ENCODE measurements at regions not wholly inside any gene's neighbourhood (a gene's known extent, or its start where the extent isn't known, plus 50 kb on each side); places are given as distances from the start of the nearest gene placed in this dataset.

GRCh38 chr13:80126389-80127068 is 214.4 kb downstream of the SPRY2 start:
- Histone ChIP-seq H3K27me3 (ENCODE audit: insufficient read depth) (no peaks in the 10 kb centered on the region), H3K27ac (ENCODE audit: low read depth) (no peak overlapping the region), H3K4me1 (ENCODE audit: insufficient read depth) (peaks cover 24% of the 10 kb centered on the region), H3F3A (replicated peaks; ENCODE audit: low read depth) (no peaks in the 10 kb centered on the region), H3K9me2 (ENCODE audit: insufficient read depth) (no peaks in the 10 kb centered on the region), H3K4me3 (no peak overlapping the region), H4K20me1 (replicated peaks; ENCODE audit: insufficient read depth) (no peaks in the 10 kb centered on the region), H2AFZ (no peak overlapping the region), H3K79me2 (replicated peaks; ENCODE audit: insufficient read depth) (no peaks in the 10 kb centered on the region), H3K4me2 (no peak overlapping the region), H3K36me3 (ENCODE audit: insufficient read depth) (no peaks in the 10 kb centered on the region)
- TF ChIP-seq, protein P1, sequence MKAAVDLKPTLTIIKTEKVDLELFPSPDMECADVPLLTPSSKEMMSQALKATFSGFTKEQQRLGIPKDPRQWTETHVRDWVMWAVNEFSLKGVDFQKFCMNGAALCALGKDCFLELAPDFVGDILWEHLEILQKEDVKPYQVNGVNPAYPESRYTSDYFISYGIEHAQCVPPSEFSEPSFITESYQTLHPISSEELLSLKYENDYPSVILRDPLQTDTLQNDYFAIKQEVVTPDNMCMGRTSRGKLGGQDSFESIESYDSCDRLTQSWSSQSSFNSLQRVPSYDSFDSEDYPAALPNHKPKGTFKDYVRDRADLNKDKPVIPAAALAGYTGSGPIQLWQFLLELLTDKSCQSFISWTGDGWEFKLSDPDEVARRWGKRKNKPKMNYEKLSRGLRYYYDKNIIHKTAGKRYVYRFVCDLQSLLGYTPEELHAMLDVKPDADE (IDR thresholded peaks at IDR 0.05) = no peak
- TF ChIP-seq ZNF462 (CRISPR knock-in tag; IDR thresholded peaks at IDR 0.05) = no peak
- no peak for TF ChIP-seq JUNB (IDR thresholded peaks at IDR 0.05; ENCODE audit: unreplicated experiment)
- TF ChIP-seq ZNF331 (CRISPR knock-in tag; IDR thresholded peaks at IDR 0.05; ENCODE audit: low read depth) = no peak
- no peak for TF ChIP-seq CREB1 (CRISPR knock-in tag; IDR thresholded peaks at IDR 0.05; ENCODE audit: low read depth)
- no peak for TF ChIP-seq ZNF114 (CRISPR knock-in tag; IDR thresholded peaks at IDR 0.05)
- TF ChIP-seq POLR2AphosphoS5 (IDR thresholded peaks at IDR 0.05; ENCODE audit: low read depth) = no peak
- TF ChIP-seq STAT1 (IDR thresholded peaks at IDR 0.05; ENCODE audit: unreplicated experiment) = no peak
- no peak for TF ChIP-seq EZH2phosphoT487 (IDR thresholded peaks at IDR 0.05; ENCODE audit: unreplicated experiment)
- TF ChIP-seq EZH2 (IDR thresholded peaks at IDR 0.05; ENCODE audit: low read depth, unreplicated experiment) = no peak
- TF ChIP-seq, protein P2, sequence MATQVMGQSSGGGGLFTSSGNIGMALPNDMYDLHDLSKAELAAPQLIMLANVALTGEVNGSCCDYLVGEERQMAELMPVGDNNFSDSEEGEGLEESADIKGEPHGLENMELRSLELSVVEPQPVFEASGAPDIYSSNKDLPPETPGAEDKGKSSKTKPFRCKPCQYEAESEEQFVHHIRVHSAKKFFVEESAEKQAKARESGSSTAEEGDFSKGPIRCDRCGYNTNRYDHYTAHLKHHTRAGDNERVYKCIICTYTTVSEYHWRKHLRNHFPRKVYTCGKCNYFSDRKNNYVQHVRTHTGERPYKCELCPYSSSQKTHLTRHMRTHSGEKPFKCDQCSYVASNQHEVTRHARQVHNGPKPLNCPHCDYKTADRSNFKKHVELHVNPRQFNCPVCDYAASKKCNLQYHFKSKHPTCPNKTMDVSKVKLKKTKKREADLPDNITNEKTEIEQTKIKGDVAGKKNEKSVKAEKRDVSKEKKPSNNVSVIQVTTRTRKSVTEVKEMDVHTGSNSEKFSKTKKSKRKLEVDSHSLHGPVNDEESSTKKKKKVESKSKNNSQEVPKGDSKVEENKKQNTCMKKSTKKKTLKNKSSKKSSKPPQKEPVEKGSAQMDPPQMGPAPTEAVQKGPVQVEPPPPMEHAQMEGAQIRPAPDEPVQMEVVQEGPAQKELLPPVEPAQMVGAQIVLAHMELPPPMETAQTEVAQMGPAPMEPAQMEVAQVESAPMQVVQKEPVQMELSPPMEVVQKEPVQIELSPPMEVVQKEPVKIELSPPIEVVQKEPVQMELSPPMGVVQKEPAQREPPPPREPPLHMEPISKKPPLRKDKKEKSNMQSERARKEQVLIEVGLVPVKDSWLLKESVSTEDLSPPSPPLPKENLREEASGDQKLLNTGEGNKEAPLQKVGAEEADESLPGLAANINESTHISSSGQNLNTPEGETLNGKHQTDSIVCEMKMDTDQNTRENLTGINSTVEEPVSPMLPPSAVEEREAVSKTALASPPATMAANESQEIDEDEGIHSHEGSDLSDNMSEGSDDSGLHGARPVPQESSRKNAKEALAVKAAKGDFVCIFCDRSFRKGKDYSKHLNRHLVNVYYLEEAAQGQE (IDR thresholded peaks at IDR 0.05; ENCODE audit: unreplicated experiment) = no peak
- no peak for TF ChIP-seq NANOG (IDR thresholded peaks at IDR 0.05; ENCODE audit: borderline replicate concordance)
- TF ChIP-seq, protein P3, sequence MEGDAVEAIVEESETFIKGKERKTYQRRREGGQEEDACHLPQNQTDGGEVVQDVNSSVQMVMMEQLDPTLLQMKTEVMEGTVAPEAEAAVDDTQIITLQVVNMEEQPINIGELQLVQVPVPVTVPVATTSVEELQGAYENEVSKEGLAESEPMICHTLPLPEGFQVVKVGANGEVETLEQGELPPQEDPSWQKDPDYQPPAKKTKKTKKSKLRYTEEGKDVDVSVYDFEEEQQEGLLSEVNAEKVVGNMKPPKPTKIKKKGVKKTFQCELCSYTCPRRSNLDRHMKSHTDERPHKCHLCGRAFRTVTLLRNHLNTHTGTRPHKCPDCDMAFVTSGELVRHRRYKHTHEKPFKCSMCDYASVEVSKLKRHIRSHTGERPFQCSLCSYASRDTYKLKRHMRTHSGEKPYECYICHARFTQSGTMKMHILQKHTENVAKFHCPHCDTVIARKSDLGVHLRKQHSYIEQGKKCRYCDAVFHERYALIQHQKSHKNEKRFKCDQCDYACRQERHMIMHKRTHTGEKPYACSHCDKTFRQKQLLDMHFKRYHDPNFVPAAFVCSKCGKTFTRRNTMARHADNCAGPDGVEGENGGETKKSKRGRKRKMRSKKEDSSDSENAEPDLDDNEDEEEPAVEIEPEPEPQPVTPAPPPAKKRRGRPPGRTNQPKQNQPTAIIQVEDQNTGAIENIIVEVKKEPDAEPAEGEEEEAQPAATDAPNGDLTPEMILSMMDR (conservative IDR thresholded peaks at IDR 0.05; ENCODE audit: low read depth in 2 of 2) = no peak
- H3K4me3 Mint-ChIP-seq = no peak overlapping the region
- H3K36me3 Mint-ChIP-seq (ENCODE audit: low read depth) = no peaks in the 10 kb centered on the region
- peaks cover 23% of the 10 kb centered on the region for H3K4me1 Mint-ChIP-seq
- ATAC-seq = no peak
- H3K27ac Mint-ChIP-seq = no peak overlapping the region
- DNase-seq (ENCODE audit: low spot score) = no peak
- H3K9me3 Mint-ChIP-seq = no peaks in the 10 kb centered on the region
- H3K27me3 Mint-ChIP-seq (ENCODE audit: insufficient read depth, low read depth, poor library complexity) = peaks cover under 1% of the 10 kb centered on the region

All from GM23338 (cell line).